ENCODE measurements at regions not wholly inside any gene's neighbourhood (a gene's known extent, or its start where the extent isn't known, plus 50 kb on each side); places are given as distances from the start of the nearest gene placed in this dataset.

DNA sequence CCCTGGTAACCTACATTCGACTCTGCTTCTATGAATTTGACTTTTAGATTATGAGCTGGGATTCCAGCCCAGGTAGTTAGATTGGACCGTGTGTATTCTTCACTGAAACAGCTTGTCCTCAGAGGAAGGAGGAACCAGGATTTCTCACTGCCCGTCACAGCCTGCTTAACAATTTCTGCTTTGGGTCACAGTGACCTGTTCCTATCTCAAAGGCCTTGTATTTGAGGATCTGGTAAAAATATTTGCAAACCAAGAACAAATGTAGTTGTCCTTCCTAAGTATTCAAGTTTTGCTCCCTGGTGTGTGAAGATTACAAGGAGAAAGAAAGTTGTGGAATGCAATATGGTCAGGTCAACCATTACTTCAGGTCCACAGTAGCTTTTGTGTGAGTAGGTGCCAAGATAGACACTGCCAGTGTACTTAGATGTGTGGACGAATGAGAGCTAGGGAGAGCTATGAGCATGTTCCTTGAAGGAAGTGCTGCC, 55.1 kb downstream of the KIF4B start:
- Mint-ChIP-seq H3K27ac (no peak overlapping the region), H3K4me1 (ENCODE audit: low read depth) (no peaks in the 10 kb centered on the region), H3K4me3 (no peak overlapping the region), H3K36me3 (ENCODE audit: low read depth) (no peaks in the 10 kb centered on the region), H3K27me3 (no peaks in the 10 kb centered on the region), H3K9me3 (peaks cover 5% of the 10 kb centered on the region)

DNA sequence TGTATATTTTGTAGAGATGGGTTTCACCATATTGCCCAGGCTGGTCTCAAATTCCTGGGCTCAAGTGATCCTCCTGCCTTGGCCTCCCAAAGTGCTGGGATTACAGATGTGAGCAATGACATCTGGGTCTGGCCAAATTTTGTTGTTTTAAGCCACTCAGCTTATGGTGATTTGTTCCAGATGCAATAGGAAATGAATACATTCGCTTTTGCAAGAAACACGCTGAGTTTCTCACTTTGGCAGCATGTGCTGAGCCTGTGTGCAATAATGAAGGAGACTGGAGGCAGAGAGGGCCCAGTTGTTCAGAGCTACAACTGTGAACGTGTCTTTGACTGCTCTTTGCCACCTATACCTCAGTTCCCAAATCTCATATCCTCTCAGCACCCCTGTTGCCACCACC, 56.4 kb downstream of the KIF4B start:
- H3K4me3 Mint-ChIP-seq: no peak overlapping the region
- no peak overlapping the region for H3K27ac Mint-ChIP-seq
- H3K4me1 Mint-ChIP-seq (ENCODE audit: low read depth): no peaks in the 10 kb centered on the region
- H3K36me3 Mint-ChIP-seq (ENCODE audit: low read depth): no peaks in the 10 kb centered on the region
- H3K9me3 Mint-ChIP-seq: peaks cover 5% of the 10 kb centered on the region
- H3K27me3 Mint-ChIP-seq: no peaks in the 10 kb centered on the region

DNA sequence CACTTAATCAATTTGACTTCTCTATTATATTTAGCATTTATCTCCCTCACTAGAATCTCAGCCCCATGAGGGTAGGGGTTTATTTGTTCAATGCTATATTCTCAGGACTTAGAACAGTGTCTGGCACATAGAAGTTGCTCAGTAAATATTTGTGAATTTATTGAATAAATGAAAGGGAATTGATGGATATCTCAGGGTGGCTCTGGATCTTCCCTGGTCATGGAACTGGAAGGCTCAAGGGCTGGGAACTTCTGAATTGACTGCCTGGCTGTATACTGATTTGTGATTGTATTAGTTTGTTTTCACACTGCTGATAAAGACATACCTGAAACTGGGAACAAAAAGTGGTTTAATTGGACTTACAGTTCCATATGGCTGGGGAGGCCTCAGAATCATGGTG, 57.2 kb downstream of the KIF4B start:
- no peak overlapping the region for H3K27ac Mint-ChIP-seq
- no peak overlapping the region for H3K4me3 Mint-ChIP-seq
- H3K4me1 Mint-ChIP-seq (ENCODE audit: low read depth): no peaks in the 10 kb centered on the region
- no peaks in the 10 kb centered on the region for H3K36me3 Mint-ChIP-seq (ENCODE audit: low read depth)
- no peaks in the 10 kb centered on the region for H3K27me3 Mint-ChIP-seq
- peaks cover 5% of the 10 kb centered on the region for H3K9me3 Mint-ChIP-seq

DNA sequence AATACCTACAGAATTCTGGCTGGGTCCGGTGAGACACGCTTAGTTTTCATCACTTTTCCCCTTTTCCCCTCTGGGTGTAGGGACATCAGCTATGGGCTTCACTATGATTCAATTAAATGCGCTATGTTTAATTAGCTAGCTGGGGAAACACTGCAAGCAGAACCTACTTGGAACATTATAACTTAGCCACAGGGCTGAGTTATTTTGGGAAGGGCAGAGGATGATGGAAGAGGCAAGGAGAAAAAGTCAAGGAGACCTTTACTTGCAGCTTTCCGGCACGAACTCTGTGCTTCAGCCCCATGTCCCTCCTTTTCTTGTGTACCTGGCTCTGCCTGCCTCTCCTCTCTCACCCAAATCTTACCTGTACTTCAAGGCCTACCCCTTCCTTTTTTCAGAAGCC, 62.8 kb downstream of the KIF4B start:
- H3K27me3 Mint-ChIP-seq: peaks cover 8% of the 10 kb centered on the region
- H3K36me3 Mint-ChIP-seq (ENCODE audit: low read depth): no peaks in the 10 kb centered on the region
- no peak overlapping the region for H3K4me3 Mint-ChIP-seq
- H3K9me3 Mint-ChIP-seq: peaks cover 5% of the 10 kb centered on the region
- H3K27ac Mint-ChIP-seq: no peak overlapping the region
- H3K4me1 Mint-ChIP-seq (ENCODE audit: low read depth): no peaks in the 10 kb centered on the region

DNA sequence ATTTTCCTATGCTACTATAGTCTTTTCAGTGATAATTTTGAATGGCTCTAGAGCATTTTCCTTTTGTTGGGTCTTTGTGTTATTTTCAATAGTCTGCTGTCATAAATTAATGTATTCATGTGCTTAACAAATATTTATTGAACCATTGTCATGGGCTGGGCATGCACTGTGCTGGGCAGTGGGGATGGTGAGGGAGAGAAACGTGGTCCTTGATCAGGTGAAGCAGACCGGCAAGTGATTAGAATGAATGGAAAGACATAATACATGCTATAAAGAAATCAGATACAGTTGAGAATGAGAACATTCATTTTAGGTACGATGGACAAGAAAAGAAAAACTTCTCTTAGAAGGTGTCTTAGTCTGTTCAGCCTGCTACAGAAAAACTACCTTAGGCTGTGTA, 66.1 kb downstream of the KIF4B start:
- Mint-ChIP-seq H3K27me3 (peaks cover 8% of the 10 kb centered on the region), H3K4me3 (no peak overlapping the region), H3K9me3 (no peaks in the 10 kb centered on the region), H3K36me3 (ENCODE audit: low read depth) (no peaks in the 10 kb centered on the region), H3K4me1 (ENCODE audit: low read depth) (no peaks in the 10 kb centered on the region), H3K27ac (no peak overlapping the region)

DNA sequence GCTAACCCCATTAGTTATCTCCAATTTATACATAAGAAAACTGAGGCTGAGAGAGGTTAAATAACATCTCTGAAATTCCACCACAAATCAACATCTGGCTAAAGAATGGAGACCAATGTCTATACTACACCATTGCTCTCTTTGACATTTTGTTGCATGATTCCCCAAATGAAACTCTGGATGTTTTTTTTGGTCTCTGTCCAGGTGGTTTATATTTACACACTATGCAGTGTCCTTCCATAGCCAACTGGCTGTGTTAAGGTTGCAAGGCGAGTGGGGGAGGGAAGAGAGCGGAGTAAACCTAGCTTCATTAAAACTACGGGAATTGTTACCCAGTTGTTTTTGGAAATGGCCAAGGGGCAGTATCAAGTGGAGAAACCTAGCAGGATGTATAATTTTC, 67.2 kb downstream of the KIF4B start:
- Mint-ChIP-seq H3K9me3 (no peaks in the 10 kb centered on the region), H3K27ac (no peak overlapping the region), H3K4me3 (no peak overlapping the region), H3K27me3 (peaks cover 8% of the 10 kb centered on the region), H3K36me3 (ENCODE audit: low read depth) (no peaks in the 10 kb centered on the region), H3K4me1 (ENCODE audit: low read depth) (no peaks in the 10 kb centered on the region)

DNA sequence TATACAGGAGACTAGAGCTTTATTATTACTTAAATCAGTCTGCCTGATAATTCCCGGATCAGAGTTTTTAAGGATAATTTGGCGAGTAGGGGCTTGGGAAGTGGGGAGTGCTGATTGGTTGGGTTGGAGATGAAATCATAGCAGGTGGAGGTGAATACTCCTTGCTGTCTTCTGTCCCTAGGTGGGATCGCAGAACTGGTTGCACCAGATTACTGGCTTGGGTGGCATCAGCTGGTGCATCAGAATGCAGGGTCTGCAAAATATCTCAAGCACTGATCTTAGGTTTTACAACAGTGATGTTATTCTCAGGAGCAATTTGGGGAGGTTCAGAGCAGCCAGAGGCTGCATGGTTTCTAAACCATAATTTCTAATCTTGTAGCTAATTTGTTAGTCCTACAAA, 68.1 kb downstream of the KIF4B start:
- no peak overlapping the region for H3K27ac Mint-ChIP-seq
- H3K4me3 Mint-ChIP-seq: no peak overlapping the region
- peaks cover 8% of the 10 kb centered on the region for H3K27me3 Mint-ChIP-seq
- H3K4me1 Mint-ChIP-seq (ENCODE audit: low read depth): no peaks in the 10 kb centered on the region
- H3K9me3 Mint-ChIP-seq: no peaks in the 10 kb centered on the region
- no peaks in the 10 kb centered on the region for H3K36me3 Mint-ChIP-seq (ENCODE audit: low read depth)

DNA sequence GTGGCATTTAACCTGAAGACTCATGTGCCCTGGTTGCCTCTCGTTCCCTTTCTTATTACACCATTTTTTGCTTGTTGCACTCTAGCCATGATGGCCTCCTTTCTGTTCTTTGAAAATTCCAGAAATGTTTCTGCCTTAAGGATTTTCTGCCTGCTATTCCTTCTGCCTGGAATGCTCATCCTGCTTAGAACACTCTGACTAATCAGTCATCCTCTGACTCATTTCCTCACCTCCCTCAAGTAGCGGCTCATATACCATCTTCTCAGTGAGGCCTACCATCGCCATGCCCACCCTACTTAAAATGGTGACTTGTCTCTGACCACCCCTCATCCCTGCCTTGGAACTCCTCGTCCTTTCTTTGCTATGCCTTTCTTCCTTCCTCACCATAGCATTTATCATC, 68.8 kb downstream of the KIF4B start:
- Mint-ChIP-seq H3K4me3 (no peak overlapping the region), H3K27me3 (peaks cover 8% of the 10 kb centered on the region), H3K27ac (no peak overlapping the region), H3K9me3 (no peaks in the 10 kb centered on the region), H3K4me1 (ENCODE audit: low read depth) (no peaks in the 10 kb centered on the region), H3K36me3 (ENCODE audit: low read depth) (no peaks in the 10 kb centered on the region)

DNA sequence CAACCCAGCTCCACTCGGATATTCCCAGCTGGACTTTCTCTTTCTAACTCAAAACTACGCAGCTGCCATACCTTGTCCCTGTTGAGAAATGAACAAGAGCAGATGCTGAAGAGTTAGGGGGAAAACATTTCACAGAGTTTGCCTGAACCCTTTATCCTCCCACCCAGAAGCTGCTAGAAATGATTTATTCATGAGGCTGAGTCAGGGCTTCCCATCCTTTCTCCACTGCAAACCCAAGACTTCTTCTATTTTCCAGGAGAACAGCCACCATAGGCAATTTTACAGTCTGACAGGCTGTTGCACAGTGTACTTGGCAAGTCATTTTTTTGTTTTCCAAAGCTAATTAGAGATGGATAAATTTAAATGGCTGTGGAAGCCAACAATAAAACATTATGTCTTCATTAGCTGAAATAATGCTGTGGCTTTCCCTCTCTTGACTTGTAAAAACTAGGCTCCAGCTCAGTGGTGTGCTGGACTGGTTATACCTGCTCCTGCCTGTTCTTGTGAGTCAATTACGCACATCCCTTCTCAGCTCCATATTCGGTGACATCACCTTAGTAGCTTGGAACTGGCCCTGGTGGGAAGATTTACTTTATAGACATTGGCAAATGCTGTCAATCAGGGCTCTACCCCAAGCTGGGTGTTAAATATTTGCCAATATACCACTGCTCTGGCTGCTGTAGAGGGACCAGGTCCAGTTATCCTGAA, 71.9 kb downstream of the KIF4B start:
- H3K4me1 Mint-ChIP-seq (ENCODE audit: low read depth): no peaks in the 10 kb centered on the region
- no peak overlapping the region for H3K4me3 Mint-ChIP-seq
- H3K27ac Mint-ChIP-seq: no peak overlapping the region
- no peaks in the 10 kb centered on the region for H3K36me3 Mint-ChIP-seq (ENCODE audit: low read depth)
- H3K9me3 Mint-ChIP-seq: no peaks in the 10 kb centered on the region
- peaks cover 5% of the 10 kb centered on the region for H3K27me3 Mint-ChIP-seq

DNA sequence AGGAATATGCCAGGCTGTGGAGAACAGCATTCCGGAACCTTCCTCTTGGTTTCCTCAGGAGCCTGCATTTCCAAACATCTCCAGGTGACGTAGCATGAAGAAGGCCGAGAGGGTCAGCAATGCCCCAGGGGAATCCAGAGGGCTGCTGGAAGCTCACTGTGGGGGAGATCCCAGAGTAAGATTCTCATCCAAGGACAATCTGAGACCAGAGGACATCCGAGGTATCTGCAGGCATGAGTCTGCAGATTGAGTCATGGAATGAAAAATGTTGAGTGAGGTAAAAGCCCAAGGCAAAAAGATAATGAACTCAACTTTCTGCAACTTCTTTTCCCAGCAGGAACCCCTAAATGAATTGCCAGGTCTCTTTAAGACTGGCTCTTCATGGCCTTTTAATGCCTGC, 73.5 kb downstream of the KIF4B start:
- no peaks in the 10 kb centered on the region for H3K4me1 Mint-ChIP-seq (ENCODE audit: low read depth)
- H3K9me3 Mint-ChIP-seq: no peaks in the 10 kb centered on the region
- H3K36me3 Mint-ChIP-seq (ENCODE audit: low read depth): no peaks in the 10 kb centered on the region
- H3K27me3 Mint-ChIP-seq: peaks cover 5% of the 10 kb centered on the region
- H3K27ac Mint-ChIP-seq: no peak overlapping the region
- no peak overlapping the region for H3K4me3 Mint-ChIP-seq

DNA sequence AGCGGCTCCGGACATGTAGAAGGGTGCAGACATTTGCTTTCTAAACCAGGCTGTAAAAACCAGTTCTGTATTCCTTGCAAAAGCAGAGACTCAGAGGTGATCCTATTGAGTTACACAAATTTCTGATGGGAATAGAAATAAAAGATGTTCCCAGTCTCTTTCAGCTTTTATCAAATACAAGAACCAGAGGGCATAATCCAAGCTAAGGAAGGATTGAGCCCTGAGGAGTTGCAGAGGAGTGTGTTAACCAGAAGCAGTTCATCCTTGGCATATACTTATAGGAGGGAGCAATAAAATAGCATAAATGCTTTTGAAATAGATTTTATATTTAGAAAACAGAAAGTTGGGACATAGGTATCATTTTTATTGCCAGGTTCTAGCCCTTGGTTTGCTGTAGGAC, 75.3 kb downstream of the KIF4B start:
- Mint-ChIP-seq H3K9me3 (no peaks in the 10 kb centered on the region), H3K27me3 (peaks cover 8% of the 10 kb centered on the region), H3K36me3 (ENCODE audit: low read depth) (no peaks in the 10 kb centered on the region), H3K4me3 (no peak overlapping the region), H3K27ac (no peak overlapping the region), H3K4me1 (ENCODE audit: low read depth) (no peaks in the 10 kb centered on the region)

DNA sequence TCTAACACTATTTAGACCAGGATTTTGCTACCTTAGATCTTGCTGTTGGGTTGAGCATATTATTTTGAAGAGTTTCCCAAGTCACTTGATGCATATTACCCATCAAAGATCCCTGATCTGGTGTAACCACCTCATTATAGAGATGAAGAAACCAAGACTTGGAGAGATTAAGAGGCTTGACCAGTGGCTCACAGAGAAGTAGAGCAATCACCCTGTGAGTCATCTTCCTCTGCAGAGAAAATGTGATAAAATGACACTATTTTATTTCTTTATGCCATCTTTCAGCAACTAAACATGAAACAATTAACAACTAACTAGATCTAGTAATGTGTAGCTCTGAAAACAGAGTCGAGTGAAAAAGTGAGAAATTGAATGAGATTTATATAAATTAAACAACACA, 76.1 kb downstream of the KIF4B start:
- Mint-ChIP-seq H3K36me3 (ENCODE audit: low read depth) (no peaks in the 10 kb centered on the region), H3K9me3 (no peaks in the 10 kb centered on the region), H3K4me1 (ENCODE audit: low read depth) (no peaks in the 10 kb centered on the region), H3K27me3 (peaks cover 15% of the 10 kb centered on the region), H3K4me3 (no peak overlapping the region), H3K27ac (no peak overlapping the region)

DNA sequence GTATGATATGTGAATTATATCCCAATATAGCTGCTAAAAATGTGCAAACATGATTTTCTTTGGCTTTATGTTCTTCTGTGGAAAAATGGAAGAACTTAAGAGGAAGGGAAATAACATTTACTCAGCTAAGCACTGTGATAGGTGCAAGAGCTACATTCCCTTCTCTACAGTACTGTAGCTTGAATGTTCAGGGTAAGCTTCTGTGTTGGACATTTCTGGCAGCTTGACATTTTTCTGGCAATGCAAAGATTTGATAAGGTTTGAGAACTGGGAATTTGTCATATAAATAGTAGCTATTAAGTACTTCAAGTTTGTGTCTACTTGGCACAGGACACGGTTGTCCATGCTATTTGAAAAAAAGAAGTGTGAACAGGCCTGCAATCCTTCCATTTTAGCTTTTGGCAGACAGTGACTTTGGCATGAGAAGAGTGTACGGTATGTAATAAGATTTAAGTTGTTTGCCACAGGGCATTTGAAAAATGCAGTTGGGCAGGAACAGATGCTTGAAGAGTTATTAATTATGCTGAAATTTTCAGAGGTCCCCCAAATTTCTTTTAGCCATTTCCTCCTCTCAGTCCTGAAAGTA, 77.6 kb downstream of the KIF4B start:
- Mint-ChIP-seq H3K4me3 (no peak overlapping the region), H3K36me3 (ENCODE audit: low read depth) (no peaks in the 10 kb centered on the region), H3K27ac (no peak overlapping the region), H3K9me3 (peaks cover 4% of the 10 kb centered on the region), H3K4me1 (ENCODE audit: low read depth) (no peaks in the 10 kb centered on the region), H3K27me3 (peaks cover 21% of the 10 kb centered on the region)

DNA sequence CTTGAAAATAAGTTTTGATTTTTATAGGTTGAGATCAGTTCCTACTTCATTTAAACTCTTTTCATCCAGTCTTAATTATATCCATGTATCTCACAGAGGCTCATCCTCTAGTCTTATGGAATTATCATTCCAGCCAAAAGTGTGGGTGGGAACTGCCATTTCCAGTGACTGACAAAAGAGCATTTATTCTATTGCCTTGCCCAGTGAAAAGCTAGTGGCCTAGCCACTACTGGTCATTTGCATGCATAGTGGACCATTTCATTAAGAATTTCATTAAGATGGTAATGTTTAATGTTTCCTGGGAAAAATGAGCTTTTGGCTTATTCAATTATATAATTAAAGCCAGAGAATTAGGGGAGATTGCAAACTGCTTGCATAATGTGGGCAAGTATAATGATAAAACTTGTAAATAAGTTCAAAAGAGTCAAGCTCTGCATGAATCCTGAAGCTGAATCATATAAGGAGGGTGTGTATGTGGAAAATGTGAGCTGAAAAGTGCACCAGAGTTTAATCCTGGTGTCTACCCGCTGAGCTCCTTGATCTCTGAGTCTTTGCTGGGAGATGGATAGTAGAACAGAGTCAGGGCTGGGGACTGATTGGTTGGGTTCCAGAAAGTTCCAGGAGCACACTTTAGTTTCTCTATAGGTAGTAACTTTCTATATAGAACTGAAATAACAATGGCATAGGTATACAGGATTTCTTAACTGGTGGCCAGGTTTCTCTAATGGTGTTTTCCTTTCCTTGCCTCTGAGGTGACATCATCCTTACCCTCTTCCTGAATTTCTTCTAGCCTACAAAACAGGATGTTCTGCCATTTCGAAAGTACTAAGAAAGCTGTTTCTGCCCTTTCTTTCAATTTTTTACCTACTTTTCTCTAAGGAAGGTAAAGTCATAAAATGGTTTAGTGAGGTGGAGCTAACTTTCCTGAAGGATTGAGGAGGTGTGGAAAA, 78.5 kb downstream of the KIF4B start:
- H3K9me3 Mint-ChIP-seq: peaks cover 4% of the 10 kb centered on the region
- H3K36me3 Mint-ChIP-seq (ENCODE audit: low read depth): no peaks in the 10 kb centered on the region
- no peak overlapping the region for H3K27ac Mint-ChIP-seq
- H3K4me3 Mint-ChIP-seq: no peak overlapping the region
- peaks cover 26% of the 10 kb centered on the region for H3K27me3 Mint-ChIP-seq
- H3K4me1 Mint-ChIP-seq (ENCODE audit: low read depth): no peaks in the 10 kb centered on the region

DNA sequence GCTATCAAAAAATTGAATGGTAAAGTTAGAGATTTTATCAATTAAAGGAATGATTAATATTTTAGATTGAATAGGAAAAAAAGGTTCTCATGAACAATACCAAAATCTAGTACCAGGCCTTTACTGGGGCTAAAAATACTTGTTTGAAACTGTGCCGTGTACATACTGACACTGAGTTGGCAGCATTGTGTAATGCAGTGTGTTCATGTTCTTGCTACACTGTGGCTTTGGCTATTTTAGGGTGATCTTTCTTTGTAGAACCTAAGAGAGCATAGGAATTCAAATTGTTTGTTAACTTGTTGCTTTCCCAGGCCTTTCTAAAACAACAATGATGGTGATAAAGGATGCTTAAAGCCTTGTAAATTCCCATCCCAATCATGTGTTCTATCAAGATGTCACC, 80.9 kb downstream of the KIF4B start:
- Mint-ChIP-seq H3K4me1 (ENCODE audit: low read depth) (no peaks in the 10 kb centered on the region), H3K27me3 (peaks cover 21% of the 10 kb centered on the region), H3K27ac (no peak overlapping the region), H3K4me3 (no peak overlapping the region), H3K36me3 (ENCODE audit: low read depth) (no peaks in the 10 kb centered on the region), H3K9me3 (peaks cover 4% of the 10 kb centered on the region)
